ENCODE measurements at regions not wholly inside any gene's neighbourhood (a gene's known extent, or its start where the extent isn't known, plus 50 kb on each side); places are given as distances from the start of the nearest gene placed in this dataset.

- no peaks in the 10 kb centered on the region for H3K27me3 ChIP-seq (ENCODE audit: insufficient read depth, low read length)
- H3K9me2 ChIP-seq (ENCODE audit: insufficient read depth), result no peaks in the 10 kb centered on the region
- ATAC-seq (no peak), DNase-seq (ENCODE audit: low read depth, low spot score) (no peak)
- intact Hi-C loops (cut with micrococcal nuclease), result loop anchor here (5.0 kb wide), 1 partner anchor 266 kb away; no protein-coding TSS in a partner anchor
- H3K4me3 ChIP-seq (replicated peaks in 1 of 2; ENCODE audit: low read depth in 1 of 2, low read length in 2 of 2), result no peak overlapping the region
- no peaks in the 10 kb centered on the region for H3K36me3 ChIP-seq (ENCODE audit: control insufficient read depth in 1 of 2, insufficient read depth in 2 of 2, low read length in 2 of 2)
- ChIA-PET CTCF (no interaction called here), POLR2A (no interaction called here), RAD21 (ENCODE audit: low non-redundant PET in 1 of 2, low total read pairs in 2 of 2, uncharacterized antibody in 2 of 2, unreplicated experiment in 2 of 2) (no interaction called here)
- H3K4me2 ChIP-seq (ENCODE audit: low read length), result no peak overlapping the region
- no TSS peak for BruUV-seq (replicated peaks)
- no peaks in the 10 kb centered on the region for H3K79me2 ChIP-seq (ENCODE audit: insufficient read depth, low read length)
- no peaks in the 10 kb centered on the region for H4K20me1 ChIP-seq (ENCODE audit: insufficient read depth)
- no peaks in the 10 kb centered on the region for H3K4me1 ChIP-seq (ENCODE audit: control insufficient read depth in 1 of 2, insufficient read depth in 2 of 2, low read length in 2 of 2)
- peaks cover 0 to 3% of the 10 kb centered on the region in 2 experiments; a peak in 1 of 4 replicates for H3K9me3 ChIP-seq (ENCODE audit: control insufficient read depth in 1 of 2, insufficient read depth in 1 of 2, low read depth in 1 of 2, low read length in 2 of 2)
- no peak for TF ChIP-seq SP1 (IDR thresholded peaks at IDR 0.05; ENCODE audit: low read depth)
- no peak for TF ChIP-seq POLR2A (IDR thresholded peaks at IDR 0.05; ENCODE audit: borderline replicate concordance, extremely low read depth, insufficient read depth, insufficient read length)
- TF ChIP-seq, protein P1, sequence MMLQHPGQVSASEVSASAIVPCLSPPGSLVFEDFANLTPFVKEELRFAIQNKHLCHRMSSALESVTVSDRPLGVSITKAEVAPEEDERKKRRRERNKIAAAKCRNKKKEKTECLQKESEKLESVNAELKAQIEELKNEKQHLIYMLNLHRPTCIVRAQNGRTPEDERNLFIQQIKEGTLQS (IDR thresholded peaks at IDR 0.05), result no peak
- no peak for TF ChIP-seq REST (IDR thresholded peaks at IDR 0.05; ENCODE audit: low read depth)
- no peak for TF ChIP-seq ZBTB33 (IDR thresholded peaks at IDR 0.05; ENCODE audit: extremely low read depth, insufficient replicate concordance, low read length)
- no peak for TF ChIP-seq EZH2 (IDR thresholded peaks at IDR 0.05)
- TF ChIP-seq, protein P2, sequence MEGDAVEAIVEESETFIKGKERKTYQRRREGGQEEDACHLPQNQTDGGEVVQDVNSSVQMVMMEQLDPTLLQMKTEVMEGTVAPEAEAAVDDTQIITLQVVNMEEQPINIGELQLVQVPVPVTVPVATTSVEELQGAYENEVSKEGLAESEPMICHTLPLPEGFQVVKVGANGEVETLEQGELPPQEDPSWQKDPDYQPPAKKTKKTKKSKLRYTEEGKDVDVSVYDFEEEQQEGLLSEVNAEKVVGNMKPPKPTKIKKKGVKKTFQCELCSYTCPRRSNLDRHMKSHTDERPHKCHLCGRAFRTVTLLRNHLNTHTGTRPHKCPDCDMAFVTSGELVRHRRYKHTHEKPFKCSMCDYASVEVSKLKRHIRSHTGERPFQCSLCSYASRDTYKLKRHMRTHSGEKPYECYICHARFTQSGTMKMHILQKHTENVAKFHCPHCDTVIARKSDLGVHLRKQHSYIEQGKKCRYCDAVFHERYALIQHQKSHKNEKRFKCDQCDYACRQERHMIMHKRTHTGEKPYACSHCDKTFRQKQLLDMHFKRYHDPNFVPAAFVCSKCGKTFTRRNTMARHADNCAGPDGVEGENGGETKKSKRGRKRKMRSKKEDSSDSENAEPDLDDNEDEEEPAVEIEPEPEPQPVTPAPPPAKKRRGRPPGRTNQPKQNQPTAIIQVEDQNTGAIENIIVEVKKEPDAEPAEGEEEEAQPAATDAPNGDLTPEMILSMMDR (IDR thresholded peaks at IDR 0.05 in 2 of 3, conservative IDR thresholded peaks at IDR 0.05 in 1 of 3; ENCODE audit: borderline replicate concordance in 1 of 3, insufficient read depth in 1 of 3, low read depth in 2 of 3, low read length in 2 of 3), result no peak
- TF ChIP-seq SRF (IDR thresholded peaks at IDR 0.05; ENCODE audit: low read depth), result no peak
- TF ChIP-seq POLR2AphosphoS5 (IDR thresholded peaks at IDR 0.05; ENCODE audit: low read depth, low read length), result no peak
- TF ChIP-seq ZFX (IDR thresholded peaks at IDR 0.05), result no peak
- no peak for TF ChIP-seq JUND (IDR thresholded peaks at IDR 0.05)
- TF ChIP-seq, protein P3, sequence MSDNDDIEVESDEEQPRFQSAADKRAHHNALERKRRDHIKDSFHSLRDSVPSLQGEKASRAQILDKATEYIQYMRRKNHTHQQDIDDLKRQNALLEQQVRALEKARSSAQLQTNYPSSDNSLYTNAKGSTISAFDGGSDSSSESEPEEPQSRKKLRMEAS (IDR thresholded peaks at IDR 0.05), result no peak
- TF ChIP-seq CEBPB (IDR thresholded peaks at IDR 0.05; ENCODE audit: low read depth), result no peak
- no peak for TF ChIP-seq RAD21 (IDR thresholded peaks at IDR 0.05; ENCODE audit: low read depth)
- TF ChIP-seq CBX3 (IDR thresholded peaks at IDR 0.05; ENCODE audit: low read depth), result no peak
- TF ChIP-seq SIN3A (IDR thresholded peaks at IDR 0.05; ENCODE audit: low read depth), result no peak
- TF ChIP-seq ZNF274 (IDR thresholded peaks at IDR 0.05; ENCODE audit: low read depth, low read length), result no peak
- no peak overlapping the region for H3K9ac ChIP-seq (ENCODE audit: low read length)
- H2AFZ ChIP-seq (ENCODE audit: low read depth, low read length, poor library complexity, severe bottlenecking), result no peak overlapping the region
- H3K27ac ChIP-seq (ENCODE audit: low read depth, low read length), result no peak overlapping the region
These were observed 210.6 kb upstream of the KLF3 start for GRCh38 chr4:38453253-38453881.
